B cell (primary cell): ENCODE measurements at regions not wholly inside any gene's neighbourhood (a gene's known extent, or its start where the extent isn't known, plus 50 kb on each side); places are given as distances from the start of the nearest gene placed in this dataset.

ENCODE experiments used
- ATAC-seq: fragments of 200-7000 bp; cut with Tn5 transposase; one replicate; pipeline ENCODE4 v1.10.0; 2021; ENCODE audit warnings: low read depth, mild to moderate bottlenecking, moderate number of reproducible peaks, moderate library complexity
- CTCF ChIA-PET: fragments of 350-600 bp; sonication (Branson Sonifier 250); formaldehyde crosslinking; loops from one replicate; lab custom pipeline; 2021; ENCODE audit warnings: antibody characterized with exemption, inconsistent platforms; lab: Charles Lee
- POLR2A ChIA-PET: fragments of 350-600 bp; sonication (Branson Sonifier 250); formaldehyde crosslinking; loops from one replicate; lab custom pipeline; 2021; ENCODE audit warnings: antibody characterized with exemption; lab: Charles Lee
- DNase-seq: peaks from one replicate; pipeline ENCODE4 v3.0.0; 2013
- H2AFZ ChIP-seq: 2 replicates; pipeline ENCODE4 v1.6.1; 2012; ENCODE audit warnings: mild to moderate bottlenecking, low read depth, low read length; ENCODE audit not compliant: insufficient read depth, poor library complexity, severe bottlenecking
- H3K27ac ChIP-seq, 2 donors: 1 replicate in 1 of 2; 2 replicates in 1 of 2; pipeline ENCODE4 v1.5.1; 2012 to 2013; ENCODE audit warnings: low read length in 2 of 2, mild to moderate bottlenecking in 2 of 2, moderate library complexity in 1 of 2
- H3K27me3 ChIP-seq, 4 experiments: fragments of 200-600 bp in 1 of 4; sonication (generic) in 1 of 4; replicated peaks in 1 of 4; 1 replicate in 2 of 4; 2 replicates in 2 of 4; pipeline versions ENCODE4 v1.6.1 to v1.7.0; 2013 to 2016; ENCODE audit warnings: low read length in 3 of 4, mild to moderate bottlenecking in 2 of 4, mixed read lengths in 1 of 4, moderate library complexity in 1 of 4; ENCODE audit not compliant: insufficient read depth in 4 of 4, control insufficient read depth in 3 of 4; ENCODE audit errors: control extremely low read depth in 1 of 4
- H3K36me3 ChIP-seq, 2 experiments: replicated peaks in 1 of 2; 1 replicate in 1 of 2; 2 replicates in 1 of 2; pipeline versions ENCODE4 v1.6.1 to v1.7.1; 2013; ENCODE audit warnings: low read length in 1 of 2; ENCODE audit not compliant: insufficient read depth in 2 of 2, control insufficient read depth in 1 of 2; ENCODE audit errors: control extremely low read depth in 1 of 2, extremely low read depth in 1 of 2
- H3K4me1 ChIP-seq, 2 donors: fragments of 200-600 bp in 1 of 2; sonication (generic) in 1 of 2; 1 replicate in 1 of 2; 2 replicates in 1 of 2; pipeline versions ENCODE4 v1.5.1 to v1.6.1; 2013 to 2017; ENCODE audit warnings: low read length in 2 of 2; ENCODE audit not compliant: control insufficient read depth in 2 of 2, insufficient read depth in 2 of 2
- H3K4me2 ChIP-seq: replicated peaks from 2 replicates; pipeline ENCODE3; 2012; ENCODE audit warnings: mild to moderate bottlenecking, low read depth, low read length; ENCODE audit not compliant: poor library complexity, severe bottlenecking
- H3K4me3 ChIP-seq, 5 experiments: fragments of 200-600 bp in 1 of 5; sonication (generic) in 1 of 5; 1 replicate in 3 of 5; 2 replicates in 2 of 5; pipeline versions ENCODE4 v1.5.1 to v1.7.0; 2011 to 2016; ENCODE audit warnings: low read length in 4 of 5, mild to moderate bottlenecking in 4 of 5, low read depth in 2 of 5, control low read depth in 1 of 5, moderate library complexity in 1 of 5; ENCODE audit not compliant: insufficient read depth in 1 of 5; ENCODE audit errors: control extremely low read depth in 1 of 5, extremely low read depth in 1 of 5
- H3K79me2 ChIP-seq: fragments of 200-600 bp; sonication (generic); one replicate; pipeline ENCODE4 v1.6.0; 2016; ENCODE audit warnings: low read length; ENCODE audit not compliant: control insufficient read depth, insufficient read depth
- H3K9ac ChIP-seq: fragments of 200-600 bp; sonication (generic); 2 replicates; pipeline ENCODE4 v1.6.1; 2017; ENCODE audit warnings: mild to moderate bottlenecking, low read length, moderate library complexity
- H3K9me3 ChIP-seq, 3 donors: one replicate each; pipeline versions ENCODE4 v1.6.1 to v1.7.1; 2013; ENCODE audit warnings: low read length in 2 of 3; ENCODE audit not compliant: control insufficient read depth in 2 of 3, insufficient read depth in 1 of 3; ENCODE audit errors: control extremely low read depth in 1 of 3
- H4K20me1 ChIP-seq: 2 replicates; pipeline ENCODE4 v1.6.0; 2012; ENCODE audit warnings: mild to moderate bottlenecking, low read length; ENCODE audit not compliant: insufficient read depth, control insufficient read depth, poor library complexity, severe bottlenecking
- H3K27ac Mint-ChIP-seq: one replicate; pipeline ENCODE4 v1.8.0; 2021; ENCODE audit warnings: mixed read lengths
- H3K27me3 Mint-ChIP-seq: one replicate; pipeline ENCODE4 v1.8.0; 2021; ENCODE audit warnings: mixed read lengths
- H3K4me1 Mint-ChIP-seq: one replicate; pipeline ENCODE4 v1.8.0; 2021; ENCODE audit warnings: mixed read lengths
- H3K4me3 Mint-ChIP-seq: one replicate; pipeline ENCODE4 v1.8.0; 2021; ENCODE audit warnings: mixed read lengths
- H3K9me3 Mint-ChIP-seq: one replicate; pipeline ENCODE4 v1.8.0; 2022; ENCODE audit warnings: mixed read lengths; ENCODE audit not compliant: insufficient read depth
- CTCF ChIP-seq: fragments of 200-600 bp; IDR thresholded peaks from one replicate; pipeline ENCODE4 v1.8.0; 2022; ENCODE audit warnings: antibody characterized with exemption, mild to moderate bottlenecking
- EZH2 ChIP-seq: IDR thresholded peaks from 2 replicates; pipeline ENCODE4 v1.6.1; 2012; ENCODE audit warnings: borderline replicate concordance, low read depth, mild to moderate bottlenecking, moderate library complexity, low read length; ENCODE audit not compliant: insufficient read depth, poor library complexity, severe bottlenecking
- WGBS: methylation state at CpG from one replicate; pipeline ENCODE4 v1.1.5; 2013; ENCODE audit warnings: missing lambda C conversion rate; ENCODE audit not compliant: insufficient coverage; 5-methylcytosine and 5-hydroxymethylcytosine counted together
- intact Hi-C: fragments of 100-400 bp; cut with micrococcal nuclease; formaldehyde crosslinking; loops from one replicate; pipeline ENCODE4 v1.10.0; 2022

DNA sequence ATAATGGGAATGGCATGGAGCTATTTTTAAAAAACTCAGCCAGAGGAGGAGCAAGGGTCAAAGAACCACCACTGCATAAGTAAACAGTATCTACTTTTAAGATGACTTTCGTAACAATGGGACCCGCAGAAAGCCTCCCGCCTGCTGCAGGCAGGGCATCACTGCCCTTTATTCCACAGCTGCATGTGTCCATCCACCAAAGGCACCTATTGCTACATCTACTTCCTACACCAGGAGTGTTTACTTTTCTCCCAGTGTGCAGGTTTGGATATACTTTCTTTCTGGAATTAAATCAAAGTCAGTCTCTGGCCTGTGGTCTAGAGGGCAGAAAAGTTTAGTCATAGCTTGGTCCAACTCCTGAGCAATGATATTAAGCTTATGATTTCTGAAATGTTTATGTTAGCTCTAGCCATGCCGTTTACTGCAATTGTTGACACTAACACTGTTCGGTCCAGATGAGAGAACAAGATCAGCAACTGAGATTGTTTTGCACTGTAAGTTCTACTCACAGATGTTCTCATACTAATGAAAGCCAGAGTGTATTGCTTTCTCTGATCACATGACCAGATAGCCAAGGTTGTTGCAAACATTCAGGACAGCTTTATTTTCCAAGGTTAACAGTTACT is 391.5 kb downstream of the FGF10 start:
- TF ChIP-seq CTCF, result no peak
- no peak for TF ChIP-seq EZH2
- 100% methylated on average over 2 of the region's 5 CpGs for WGBS
- no peak for DNase-seq
- Histone ChIP-seq H3K9me3 (no peaks in the 10 kb centered on the region), H3K9ac (no peak overlapping the region), H3K79me2 (no peaks in the 10 kb centered on the region), H4K20me1 (no peaks in the 10 kb centered on the region), H2AFZ (no peak overlapping the region), H3K27me3 (no peaks in the 10 kb centered on the region), H3K27ac (no peak overlapping the region), H3K36me3 (no peaks in the 10 kb centered on the region), H3K4me2 (no peak overlapping the region), H3K4me3 (no peak overlapping the region), H3K4me1 (no peaks in the 10 kb centered on the region)
- Mint-ChIP-seq H3K9me3 (no peaks in the 10 kb centered on the region), H3K4me1 (no peaks in the 10 kb centered on the region), H3K27ac (no peak overlapping the region), H3K27me3 (no peaks in the 10 kb centered on the region), H3K4me3 (no peak overlapping the region)
- ChIA-PET CTCF (no interaction called here), POLR2A (no interaction called here)
- ATAC-seq, result no peak
- intact Hi-C loops, result no loop called here

GRCh38 chr5:43996221-43996620 is 393.0 kb downstream of the FGF10 start:
- Mint-ChIP-seq H3K4me1 (no peaks in the 10 kb centered on the region), H3K27me3 (no peaks in the 10 kb centered on the region), H3K27ac (no peak overlapping the region), H3K4me3 (no peak overlapping the region), H3K9me3 (no peaks in the 10 kb centered on the region)
- DNase-seq (no peak), ATAC-seq (no peak)
- Histone ChIP-seq H3K27me3 (no peaks in the 10 kb centered on the region), H3K9me3 (no peaks in the 10 kb centered on the region), H3K27ac (no peak overlapping the region), H3K4me1 (no peaks in the 10 kb centered on the region), H3K36me3 (no peaks in the 10 kb centered on the region), H4K20me1 (no peaks in the 10 kb centered on the region), H2AFZ (no peak overlapping the region), H3K4me2 (no peak overlapping the region), H3K79me2 (no peaks in the 10 kb centered on the region), H3K4me3 (no peak overlapping the region), H3K9ac (no peak overlapping the region)
- TF ChIP-seq CTCF (no peak), EZH2 (no peak)
- POLR2A ChIA-PET, result no interaction called here
- CTCF ChIA-PET, result no interaction called here
- intact Hi-C loops, result no loop called here
- WGBS, result no CpG with 5 or more reads among the region's 2 CpGs
